Keratinocyte (primary cell): ENCODE measurements at regions not wholly inside any gene's neighbourhood (a gene's known extent, or its start where the extent isn't known, plus 50 kb on each side); places are given as distances from the start of the nearest gene placed in this dataset.

Source experiments
- DNase-seq: peaks from one replicate; pipeline ENCODE4 v3.0.0-alpha.2; 2011; ENCODE audit warnings: low read depth, missing footprints, low spot score
- FAIRE-seq: peaks from 2 replicates; lab custom pipeline; 2011; peaks lifted over from hg19 to GRCh38; lab: Jason Lieb, UNC
- H2AFZ ChIP-seq: 2 replicates; pipeline ENCODE4 v1.6.0; 2012; ENCODE audit warnings: low read length, control low read depth, inconsistent platforms; ENCODE audit not compliant: control insufficient read depth
- H3K27ac ChIP-seq: 2 replicates; pipeline ENCODE4 v1.5.1; 2011; ENCODE audit warnings: low read length; ENCODE audit not compliant: control insufficient read depth, insufficient read depth
- H3K27me3 ChIP-seq: 3 replicates; pipeline ENCODE4 v1.6.0; 2011; ENCODE audit warnings: low read length; ENCODE audit not compliant: control insufficient read depth, insufficient read depth; ENCODE audit errors: extremely low read depth
- H3K36me3 ChIP-seq, 2 experiments: 2 replicates in 1 of 2; 3 replicates in 1 of 2; pipeline ENCODE4 v1.5.1; 2011; ENCODE audit warnings: low read length in 2 of 2, mild to moderate bottlenecking in 1 of 2; ENCODE audit not compliant: control insufficient read depth in 2 of 2, insufficient read depth in 2 of 2; ENCODE audit errors: extremely low read depth in 1 of 2
- H3K4me1 ChIP-seq: 3 replicates; pipeline ENCODE4 v1.5.1; 2011; ENCODE audit warnings: low read length; ENCODE audit not compliant: control insufficient read depth, insufficient read depth; ENCODE audit errors: extremely low read depth
- H3K4me2 ChIP-seq: 3 replicates; pipeline ENCODE4 v1.6.0; 2011; ENCODE audit warnings: low read depth, low read length; ENCODE audit not compliant: control insufficient read depth, insufficient read depth; ENCODE audit errors: extremely low read depth
- H3K4me3 ChIP-seq, 3 experiments: fragments of 200-600 bp in 1 of 3; sonication (generic) in 1 of 3; 2 replicates in 2 of 3; 3 replicates in 1 of 3; pipeline ENCODE4 v1.5.1; 2011 to 2016; ENCODE audit warnings: low read length in 3 of 3, mild to moderate bottlenecking in 3 of 3, control low read depth in 2 of 3, inconsistent platforms in 1 of 3, low read depth in 1 of 3, mixed read lengths in 1 of 3, mixed run types in 1 of 3, moderate library complexity in 1 of 3; ENCODE audit not compliant: control insufficient read depth in 2 of 3, insufficient read depth in 2 of 3; ENCODE audit errors: extremely low read depth in 1 of 3
- H3K79me2 ChIP-seq: 2 replicates; pipeline ENCODE4 v1.6.0; 2012; ENCODE audit warnings: low read length; ENCODE audit not compliant: control insufficient read depth, insufficient read depth
- H3K9ac ChIP-seq: 3 replicates; pipeline ENCODE4 v1.6.0; 2011; ENCODE audit warnings: low read length; ENCODE audit not compliant: control insufficient read depth, insufficient read depth; ENCODE audit errors: extremely low read depth
- H3K9me1 ChIP-seq: 3 replicates; pipeline ENCODE4 v1.6.0; 2011; ENCODE audit warnings: low read length; ENCODE audit not compliant: control insufficient read depth, insufficient read depth; ENCODE audit errors: extremely low read depth
- H3K9me3 ChIP-seq: 2 replicates; pipeline ENCODE4 v1.5.1; 2012; ENCODE audit warnings: low read depth, low read length; ENCODE audit not compliant: control insufficient read depth
- H4K20me1 ChIP-seq: 3 replicates; pipeline ENCODE4 v1.6.0; 2011; ENCODE audit warnings: low read length; ENCODE audit not compliant: control insufficient read depth, insufficient read depth; ENCODE audit errors: extremely low read depth
- EZH2 ChIP-seq: IDR thresholded peaks from one replicate; pipeline ENCODE4 v1.6.1; 2012; ENCODE audit warnings: inconsistent platforms, mild to moderate bottlenecking, low read length, moderate library complexity
- dilution Hi-C: fragments of 300-500 bp; cut with MboI; formaldehyde crosslinking; loops from one replicate; pipeline ENCODE4 v1.7.0; 2020; ENCODE audit warnings: low sequenced_read_pairs; ENCODE audit not compliant: extremely low pct_ligation_motif_present
- TF ChIP-seq, protein P1 (sequence below), 3 experiments: IDR thresholded peaks in 1 of 3; conservative IDR thresholded peaks in 1 of 3; optimal IDR thresholded peaks in 1 of 3; 2 replicates in 2 of 3; 3 replicates in 1 of 3; pipeline versions ENCODE3 to v1.5.1; 2011; ENCODE audit warnings: low read length in 3 of 3, mild to moderate bottlenecking in 3 of 3, moderate library complexity in 2 of 3, control low read depth in 1 of 3, inconsistent platforms in 1 of 3; ENCODE audit not compliant: insufficient read depth in 2 of 3; ENCODE audit errors: extremely low read depth in 1 of 3

DNA sequence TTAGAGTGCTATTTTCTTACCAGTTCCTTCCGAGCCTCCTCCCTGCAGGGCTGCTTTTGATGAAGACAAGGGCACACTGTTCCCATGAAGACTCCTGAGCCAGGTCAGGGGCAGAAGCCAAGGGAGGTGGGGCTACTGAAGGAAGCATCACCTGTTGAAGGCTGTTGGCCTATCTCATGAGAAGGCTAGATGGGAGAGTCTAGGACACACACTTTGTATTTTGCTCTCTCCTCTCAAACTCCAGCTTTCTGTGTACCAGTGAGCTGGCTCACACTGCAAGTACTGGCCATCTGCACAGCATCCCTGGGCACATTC, 683.2 kb upstream of the ID4 start:
- H3K4me1 ChIP-seq = no peaks in the 10 kb centered on the region
- FAIRE-seq (no peak), DNase-seq (no peak)
- no peaks in the 10 kb centered on the region for H3K36me3 ChIP-seq
- no peak overlapping the region for H3K9ac ChIP-seq
- H3K79me2 ChIP-seq = no peaks in the 10 kb centered on the region
- no peak overlapping the region for H2AFZ ChIP-seq
- H3K4me3 ChIP-seq = no peak overlapping the region
- H3K9me3 ChIP-seq = no peaks in the 10 kb centered on the region
- dilution Hi-C loops = no loop called here
- no peaks in the 10 kb centered on the region for H3K9me1 ChIP-seq
- no peak overlapping the region for H3K4me2 ChIP-seq
- TF ChIP-seq EZH2 = no peak
- TF ChIP-seq, protein P1, sequence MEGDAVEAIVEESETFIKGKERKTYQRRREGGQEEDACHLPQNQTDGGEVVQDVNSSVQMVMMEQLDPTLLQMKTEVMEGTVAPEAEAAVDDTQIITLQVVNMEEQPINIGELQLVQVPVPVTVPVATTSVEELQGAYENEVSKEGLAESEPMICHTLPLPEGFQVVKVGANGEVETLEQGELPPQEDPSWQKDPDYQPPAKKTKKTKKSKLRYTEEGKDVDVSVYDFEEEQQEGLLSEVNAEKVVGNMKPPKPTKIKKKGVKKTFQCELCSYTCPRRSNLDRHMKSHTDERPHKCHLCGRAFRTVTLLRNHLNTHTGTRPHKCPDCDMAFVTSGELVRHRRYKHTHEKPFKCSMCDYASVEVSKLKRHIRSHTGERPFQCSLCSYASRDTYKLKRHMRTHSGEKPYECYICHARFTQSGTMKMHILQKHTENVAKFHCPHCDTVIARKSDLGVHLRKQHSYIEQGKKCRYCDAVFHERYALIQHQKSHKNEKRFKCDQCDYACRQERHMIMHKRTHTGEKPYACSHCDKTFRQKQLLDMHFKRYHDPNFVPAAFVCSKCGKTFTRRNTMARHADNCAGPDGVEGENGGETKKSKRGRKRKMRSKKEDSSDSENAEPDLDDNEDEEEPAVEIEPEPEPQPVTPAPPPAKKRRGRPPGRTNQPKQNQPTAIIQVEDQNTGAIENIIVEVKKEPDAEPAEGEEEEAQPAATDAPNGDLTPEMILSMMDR (optimal IDR thresholded peaks at IDR 0.05 in 1 of 3, IDR thresholded peaks at IDR 0.05 in 1 of 3, conservative IDR thresholded peaks at IDR 0.05 in 1 of 3; ENCODE audit: extremely low read depth in 1 of 3, insufficient read depth in 2 of 3, low read length in 3 of 3) = no peak
- H3K27ac ChIP-seq = no peak overlapping the region
- no peaks in the 10 kb centered on the region for H3K27me3 ChIP-seq
- H4K20me1 ChIP-seq = no peaks in the 10 kb centered on the region

DNA sequence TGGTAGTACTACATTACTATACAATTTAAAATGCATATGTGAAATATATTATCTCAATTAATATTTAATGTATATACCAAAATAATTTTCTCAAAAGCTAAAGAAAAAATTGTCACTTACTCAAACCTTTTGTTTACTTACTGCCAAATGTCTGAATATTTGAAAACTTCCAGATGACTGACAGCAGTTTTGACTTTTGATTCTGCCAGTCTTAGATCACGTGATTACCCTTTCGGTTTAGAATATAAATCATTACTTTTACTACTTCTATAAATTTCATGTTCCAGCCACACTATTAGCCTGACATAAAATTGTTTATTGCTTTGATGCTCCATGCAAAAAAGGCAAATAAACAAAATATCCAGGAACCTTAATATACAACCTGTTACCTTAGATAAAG, 680.7 kb upstream of the ID4 start:
- dilution Hi-C loops = no loop called here

More for the DNA sequence above, 680.7 kb upstream of the ID4 start:
- TF ChIP-seq, protein P1 (optimal IDR thresholded peaks at IDR 0.05 in 1 of 3, IDR thresholded peaks at IDR 0.05 in 1 of 3, conservative IDR thresholded peaks at IDR 0.05 in 1 of 3; ENCODE audit: extremely low read depth in 1 of 3, insufficient read depth in 2 of 3, low read length in 3 of 3) = no peak
- no peak for TF ChIP-seq EZH2
- Histone ChIP-seq H3K4me2 (no peak overlapping the region), H2AFZ (no peak overlapping the region), H4K20me1 (no peaks in the 10 kb centered on the region), H3K36me3 (no peaks in the 10 kb centered on the region), H3K9ac (no peak overlapping the region), H3K27ac (no peak overlapping the region), H3K4me3 (no peak overlapping the region), H3K79me2 (no peaks in the 10 kb centered on the region), H3K9me3 (no peaks in the 10 kb centered on the region), H3K27me3 (no peaks in the 10 kb centered on the region), H3K9me1 (no peaks in the 10 kb centered on the region), H3K4me1 (no peaks in the 10 kb centered on the region)
- FAIRE-seq = no peak
- no peak for DNase-seq
